Upper lobe of left lung (tissue), 4 donors: ENCODE measurements at regions not wholly inside any gene's neighbourhood (a gene's known extent, or its start where the extent isn't known, plus 50 kb on each side); places are given as distances from the start of the nearest gene placed in this dataset.

Source experiments
- EP300 ChIP-seq, 4 donors: sonication (generic); formaldehyde crosslinking; IDR thresholded peaks; one replicate each; pipeline ENCODE4 v1.5.1; 2017; ENCODE audit warnings: antibody characterized with exemption in 4 of 4, control low read depth in 2 of 4
- POLR2A ChIP-seq, 4 donors: fragments of 450-650 bp; IDR thresholded peaks; one replicate each; pipeline ENCODE4 v1.5.1; 2016 to 2017; ENCODE audit warnings: antibody characterized with exemption in 4 of 4, mild to moderate bottlenecking in 2 of 4
- TF ChIP-seq, protein P1 (sequence below), 6 experiments: fragments of 450-650 bp in 4 of 6; fragments of 200-600 bp in 2 of 6; sonication (generic) in 2 of 6; IDR thresholded peaks; one replicate each; pipeline ENCODE4 v1.5.1; 2016 to 2019; ENCODE audit warnings: antibody characterized with exemption in 6 of 6

DNA sequence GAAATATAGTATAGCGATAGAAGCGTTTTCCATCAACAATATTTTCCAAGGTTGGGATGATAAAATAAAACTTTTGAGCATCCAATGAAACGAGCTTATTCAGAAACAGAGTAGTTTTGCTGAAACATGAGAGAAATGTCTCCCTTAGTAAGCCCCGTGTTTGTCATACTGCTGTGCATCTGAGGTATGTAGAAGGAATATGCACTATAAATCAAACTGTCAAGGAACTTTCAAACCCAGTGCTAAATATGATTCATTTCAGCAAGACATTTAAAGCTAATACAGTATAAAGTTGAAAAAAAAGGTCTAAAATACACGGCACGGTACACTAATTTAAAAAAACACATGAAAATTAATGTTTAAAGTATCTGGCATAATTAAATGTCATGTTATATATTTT lies 546.2 kb downstream of the SLITRK5 start:
- TF ChIP-seq, protein P1, sequence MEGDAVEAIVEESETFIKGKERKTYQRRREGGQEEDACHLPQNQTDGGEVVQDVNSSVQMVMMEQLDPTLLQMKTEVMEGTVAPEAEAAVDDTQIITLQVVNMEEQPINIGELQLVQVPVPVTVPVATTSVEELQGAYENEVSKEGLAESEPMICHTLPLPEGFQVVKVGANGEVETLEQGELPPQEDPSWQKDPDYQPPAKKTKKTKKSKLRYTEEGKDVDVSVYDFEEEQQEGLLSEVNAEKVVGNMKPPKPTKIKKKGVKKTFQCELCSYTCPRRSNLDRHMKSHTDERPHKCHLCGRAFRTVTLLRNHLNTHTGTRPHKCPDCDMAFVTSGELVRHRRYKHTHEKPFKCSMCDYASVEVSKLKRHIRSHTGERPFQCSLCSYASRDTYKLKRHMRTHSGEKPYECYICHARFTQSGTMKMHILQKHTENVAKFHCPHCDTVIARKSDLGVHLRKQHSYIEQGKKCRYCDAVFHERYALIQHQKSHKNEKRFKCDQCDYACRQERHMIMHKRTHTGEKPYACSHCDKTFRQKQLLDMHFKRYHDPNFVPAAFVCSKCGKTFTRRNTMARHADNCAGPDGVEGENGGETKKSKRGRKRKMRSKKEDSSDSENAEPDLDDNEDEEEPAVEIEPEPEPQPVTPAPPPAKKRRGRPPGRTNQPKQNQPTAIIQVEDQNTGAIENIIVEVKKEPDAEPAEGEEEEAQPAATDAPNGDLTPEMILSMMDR (IDR thresholded peaks at IDR 0.05), result no peak
- no peak for TF ChIP-seq POLR2A (IDR thresholded peaks at IDR 0.05)
- TF ChIP-seq EP300 (IDR thresholded peaks at IDR 0.05), result no peak
